GM19099 (cell line): ENCODE measurements at regions not wholly inside any gene's neighbourhood (a gene's known extent, or its start where the extent isn't known, plus 50 kb on each side); places are given as distances from the start of the nearest gene placed in this dataset.

ENCODE experiments used
- POLR2A ChIP-seq: IDR thresholded peaks from 3 replicates; pipeline ENCODE4 v1.6.1; 2011; ENCODE audit warnings: low read depth; ENCODE audit not compliant: insufficient read length; ENCODE audit errors: extremely low read depth

GRCh38 chr17:69724238-69724637 is 309.7 kb downstream of the MAP2K6 start:
- no peak for TF ChIP-seq POLR2A

DNA sequence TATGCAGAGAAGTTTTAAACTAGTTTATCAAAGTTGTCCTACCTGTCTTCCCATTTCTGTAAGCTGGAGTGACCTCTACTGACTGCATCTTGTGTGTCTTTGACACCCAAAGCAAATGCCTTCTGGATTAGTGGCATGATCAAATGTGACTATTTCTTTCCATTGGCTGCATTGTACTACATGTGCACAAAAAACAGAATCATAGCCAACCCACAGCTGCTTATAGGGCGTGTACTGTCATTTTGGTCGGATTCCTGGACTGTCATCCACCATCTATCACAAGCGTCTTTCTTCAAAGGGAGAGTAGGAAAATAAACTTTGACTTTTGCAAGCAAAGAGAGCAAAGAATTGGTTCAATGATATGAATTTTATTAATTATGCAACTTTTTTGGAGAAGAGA is 310.6 kb downstream of the MAP2K6 start:
- no peak for TF ChIP-seq POLR2A

- no peak for TF ChIP-seq POLR2A
Observed at GRCh38 chr17:69728816-69729215, 314.3 kb downstream of the MAP2K6 start.

DNA sequence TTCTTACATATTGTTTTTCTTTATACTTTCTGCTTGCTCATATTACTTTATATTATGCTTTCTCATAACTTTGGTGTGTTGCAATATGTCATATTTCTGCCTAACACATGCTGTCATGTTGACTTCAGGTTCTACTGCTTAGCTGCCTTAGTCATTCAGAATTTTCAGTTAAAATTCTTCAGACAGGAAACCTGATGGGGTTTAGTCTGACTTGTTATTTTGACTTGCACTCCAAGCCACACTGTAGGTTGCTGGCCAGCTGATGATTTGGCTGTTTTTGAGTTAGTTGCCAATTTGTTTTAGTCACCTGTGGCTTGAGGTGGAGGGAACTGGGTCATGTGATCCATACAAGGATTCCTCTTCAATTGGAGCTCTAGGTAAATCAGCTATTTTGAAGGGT is 315.4 kb downstream of the MAP2K6 start:
- no peak for TF ChIP-seq POLR2A

DNA sequence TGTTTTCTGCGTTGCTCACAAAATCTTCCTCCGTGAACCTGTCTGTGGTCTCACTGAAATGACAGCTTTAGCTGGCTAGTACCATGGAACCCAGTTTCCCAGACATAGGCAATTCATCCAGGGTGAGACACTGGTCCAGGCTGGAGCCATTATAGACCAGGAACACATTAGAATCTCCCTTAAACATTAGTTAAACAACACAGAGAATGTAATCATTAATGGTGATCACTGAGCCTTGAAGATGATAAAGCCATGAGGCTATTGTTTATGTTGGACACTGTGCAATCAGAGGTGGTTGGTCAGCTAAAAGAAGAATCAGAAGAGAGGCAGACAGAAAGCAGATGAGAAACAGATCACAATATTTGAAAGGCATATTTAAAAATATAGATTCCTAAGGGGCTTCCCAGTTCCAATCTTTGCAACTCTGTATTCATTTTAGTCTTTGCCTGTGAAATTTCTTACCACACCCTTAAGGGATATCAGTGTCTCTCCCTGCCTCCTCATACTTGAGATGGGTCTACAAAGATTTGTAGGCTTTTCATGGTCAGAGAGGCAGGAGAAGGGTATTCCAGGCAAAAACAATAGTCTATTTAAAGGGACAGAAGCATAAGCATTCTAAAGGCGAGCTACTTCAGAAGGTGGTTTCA is 317.9 kb downstream of the MAP2K6 start:
- TF ChIP-seq POLR2A, result no peak

- no peak for TF ChIP-seq POLR2A
Observed at GRCh38 chr17:69733171-69734012, 318.9 kb downstream of the MAP2K6 start.

GRCh38 chr17:69734656-69735055 is 320.2 kb downstream of the MAP2K6 start:
- TF ChIP-seq POLR2A, result no peak

- no peak for TF ChIP-seq POLR2A
Observed at GRCh38 chr17:69735285-69735684, 320.8 kb downstream of the MAP2K6 start.

GRCh38 chr17:69743091-69743490 is 328.6 kb downstream of the MAP2K6 start:
- TF ChIP-seq POLR2A, result no peak

GRCh38 chr17:69744512-69745070 is 330.1 kb downstream of the MAP2K6 start:
- TF ChIP-seq POLR2A, result no peak

DNA sequence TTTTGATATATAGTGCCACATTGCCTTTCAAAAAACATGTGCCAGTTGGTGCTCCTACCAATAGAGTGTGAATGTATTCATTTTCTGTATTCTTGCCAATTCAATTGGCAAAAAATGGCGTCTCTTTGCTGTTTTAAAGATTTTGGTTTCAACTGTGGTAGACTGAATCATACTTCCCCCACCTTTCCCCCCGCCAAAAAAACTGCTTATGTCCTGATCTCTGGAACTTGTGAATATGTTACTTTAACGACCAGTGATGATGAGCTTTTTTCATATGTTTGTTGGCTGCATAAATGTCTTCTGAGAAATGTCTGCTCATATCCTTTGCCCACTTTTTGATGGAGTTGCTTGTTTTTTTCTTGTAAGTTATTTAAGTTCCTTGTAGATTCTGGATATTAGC is 325.1 kb upstream of the KCNJ16 start:
- TF ChIP-seq POLR2A, result no peak

DNA sequence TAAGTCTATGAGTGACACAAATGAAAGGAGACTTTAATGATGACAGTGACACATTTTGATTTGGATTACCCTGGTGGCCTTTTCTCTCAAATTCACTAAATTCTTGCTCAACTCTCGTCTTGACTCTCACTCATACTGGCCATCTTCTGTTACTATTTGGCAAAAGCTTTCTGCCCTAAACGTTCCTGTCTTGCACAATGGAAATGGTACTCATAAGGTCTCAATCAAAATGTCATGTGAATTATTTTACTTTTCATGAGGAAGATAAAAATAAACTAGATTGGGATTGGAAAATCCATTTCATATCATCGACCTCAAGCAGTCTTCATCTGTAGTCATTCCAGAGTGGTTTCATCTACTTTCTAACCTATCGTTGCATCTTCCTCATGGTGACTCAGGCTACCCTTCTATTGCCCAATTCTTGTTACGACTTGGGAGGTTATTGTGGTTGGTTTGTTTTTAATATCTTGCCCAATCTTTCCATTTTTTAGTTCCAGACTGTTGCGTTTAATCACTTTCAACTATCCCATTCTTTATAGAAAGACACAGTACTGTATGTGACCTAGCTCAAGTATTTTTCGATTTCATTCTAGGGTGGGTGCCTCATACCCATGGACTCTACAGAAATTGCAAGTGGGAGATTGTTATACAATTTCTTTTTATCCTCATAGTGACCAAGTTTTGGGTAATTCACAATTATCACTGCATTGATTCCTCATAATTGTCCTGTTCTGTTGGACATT is 317.2 kb upstream of the KCNJ16 start:
- TF ChIP-seq POLR2A, result no peak

DNA sequence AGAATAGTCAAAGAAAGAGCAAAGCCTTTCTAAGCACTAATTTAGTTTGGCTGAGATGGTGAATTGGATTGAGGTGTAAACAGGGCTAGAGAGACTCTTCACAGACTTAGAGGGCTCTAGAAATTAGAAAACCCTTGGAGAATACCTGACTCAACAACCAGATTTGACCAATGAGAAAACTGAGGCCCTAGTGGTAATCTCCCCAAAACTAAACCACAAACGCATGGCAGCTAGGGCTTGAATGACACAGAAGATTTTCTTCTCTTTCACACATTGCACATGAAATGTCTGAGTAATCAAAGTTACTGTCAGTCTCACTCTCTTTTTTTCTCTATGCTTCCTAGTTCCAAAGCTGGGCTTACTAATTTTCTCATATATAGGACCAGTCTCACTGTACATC is 314.5 kb upstream of the KCNJ16 start:
- TF ChIP-seq POLR2A, result no peak

GRCh38 chr17:69761011-69761410 is 314.0 kb upstream of the KCNJ16 start:
- no peak for TF ChIP-seq POLR2A

GRCh38 chr17:69761767-69762321 is 313.2 kb upstream of the KCNJ16 start:
- no peak for TF ChIP-seq POLR2A

DNA sequence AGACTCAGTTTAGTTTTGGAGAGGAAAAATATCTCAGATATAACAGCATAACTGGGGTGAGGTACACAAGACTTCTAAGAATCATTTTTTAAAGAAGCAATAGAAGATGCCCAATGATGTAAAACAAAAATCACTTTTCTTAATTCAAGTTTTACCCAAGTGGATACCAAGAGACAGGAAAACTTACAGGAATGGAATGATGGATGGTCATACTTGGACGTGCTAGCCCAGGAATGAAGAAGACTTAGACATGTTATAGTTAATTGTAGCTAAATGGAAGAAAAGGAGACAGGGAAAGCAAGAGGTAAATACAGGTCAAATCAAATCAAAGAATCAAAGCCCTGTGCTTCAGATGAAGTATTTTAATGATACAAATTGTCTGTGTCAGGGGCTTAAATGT is 312.7 kb upstream of the KCNJ16 start:
- TF ChIP-seq POLR2A, result no peak

- TF ChIP-seq POLR2A, result no peak
Observed at GRCh38 chr17:69762766-69763165, 312.3 kb upstream of the KCNJ16 start.
